Left cardiac atrium (tissue), 4 donors: ENCODE measurements at regions not wholly inside any gene's neighbourhood (a gene's known extent, or its start where the extent isn't known, plus 50 kb on each side); places are given as distances from the start of the nearest gene placed in this dataset.

Experiments used
- ATAC-seq, 2 donors: fragments of 200-7000 bp; cut with Tn5 transposase; one replicate each; pipeline ENCODE4 v1.9.1; 2020; ENCODE audit warnings: mild to moderate bottlenecking in 2 of 2, moderate library complexity in 2 of 2
- DNase-seq: peaks from one replicate; pipeline ENCODE4 v3.0.0-alpha.2; 2020
- intact Hi-C, 2 donors: fragments of 100-400 bp; cut with DNase I; formaldehyde crosslinking; loops; one replicate each; pipeline versions ENCODE4 v1.14.1 to v1.15.1; 2022 to 2023
- donor health status: DM: no; HTN: yes; CAD: no.
- donor health status: DM: no; HTN: yes; CAD: no; lungs with severe emphysema.
- donor health status: DM: yes; HTN: yes; CAD: no.
- donor health status: Dilated cardiomyopathy.

GRCh38 chr4:117311989-117312388, 226.6 kb upstream of the TRAM1L1 start:
- ATAC-seq, result no peak
- intact Hi-C loops, result no loop called here
- no peak for DNase-seq

- intact Hi-C loops, result no loop called here
- DNase-seq, result no peak
- no peak for ATAC-seq
Measured at GRCh38 chr4:117324851-117325491, 239.6 kb upstream of the TRAM1L1 start.

- intact Hi-C loops, result no loop called here
- no peak for ATAC-seq
- no peak for DNase-seq
Measured at GRCh38 chr4:117326091-117326490, 240.7 kb upstream of the TRAM1L1 start.

- intact Hi-C loops, result no loop called here
- DNase-seq, result no peak
- ATAC-seq, result no peak
Measured at GRCh38 chr4:117327491-117327890, 242.1 kb upstream of the TRAM1L1 start.

GRCh38 chr4:117328333-117328732, 243.0 kb upstream of the TRAM1L1 start:
- intact Hi-C loops, result no loop called here
- DNase-seq, result no peak
- no peak for ATAC-seq

- no peak for DNase-seq
- no peak for ATAC-seq
- intact Hi-C loops, result no loop called here
Measured at GRCh38 chr4:117331817-117332216, 246.4 kb upstream of the TRAM1L1 start.

GRCh38 chr4:117334451-117335188, 249.2 kb upstream of the TRAM1L1 start:
- DNase-seq, result no peak
- ATAC-seq, result no peak
- intact Hi-C loops, result no loop called here

GRCh38 chr4:117357437-117357836, 272.1 kb upstream of the TRAM1L1 start:
- intact Hi-C loops, result no loop called here

GRCh38 chr4:117357866-117358265, 272.5 kb upstream of the TRAM1L1 start:
- intact Hi-C loops, result no loop called here
- DNase-seq, result no peak
- no peak for ATAC-seq

More at GRCh38 chr4:117357437-117357836, 272.1 kb upstream of the TRAM1L1 start:
- DNase-seq (no peak), ATAC-seq (no peak)

GRCh38 chr4:117370944-117371668, 285.7 kb upstream of the TRAM1L1 start:
- DNase-seq (no peak), ATAC-seq (no peak)
- intact Hi-C loops, result no loop called here

GRCh38 chr4:117375101-117375500, 289.7 kb upstream of the TRAM1L1 start:
- ATAC-seq, result no peak
- intact Hi-C loops, result no loop called here
- DNase-seq, result no peak

- DNase-seq (no peak), ATAC-seq (no peak)
- intact Hi-C loops, result no loop called here
Measured at GRCh38 chr4:117376692-117377091, 291.3 kb upstream of the TRAM1L1 start.

GRCh38 chr4:117378942-117379341, 293.6 kb upstream of the TRAM1L1 start:
- no peak for ATAC-seq
- no peak for DNase-seq
- intact Hi-C loops, result no loop called here

GRCh38 chr4:117383468-117383867, 298.1 kb upstream of the TRAM1L1 start:
- intact Hi-C loops, result no loop called here
- no peak for DNase-seq
- no peak for ATAC-seq

- intact Hi-C loops, result no loop called here
Measured at GRCh38 chr4:117385526-117385925, 300.1 kb upstream of the TRAM1L1 start.

GRCh38 chr4:117387072-117387471, 301.7 kb upstream of the TRAM1L1 start:
- no peak for ATAC-seq
- DNase-seq, result no peak
- intact Hi-C loops, result no loop called here

More at GRCh38 chr4:117385526-117385925, 300.1 kb upstream of the TRAM1L1 start:
- no peak for ATAC-seq
- DNase-seq, result no peak

- DNase-seq (no peak), ATAC-seq (no peak)
- intact Hi-C loops, result no loop called here
Measured at GRCh38 chr4:117400039-117400835, 314.9 kb upstream of the TRAM1L1 start.

- ATAC-seq (no peak), DNase-seq (no peak)
- intact Hi-C loops, result no loop called here
Measured at GRCh38 chr4:117412661-117413060, 327.3 kb upstream of the TRAM1L1 start.

- intact Hi-C loops, result no loop called here
- DNase-seq, result no peak
- ATAC-seq, result no peak
Measured at GRCh38 chr4:117417856-117418255, 332.5 kb upstream of the TRAM1L1 start.

GRCh38 chr4:117420948-117421347, 335.6 kb upstream of the TRAM1L1 start:
- no peak for DNase-seq
- no peak for ATAC-seq
- intact Hi-C loops, result no loop called here
